DMS79 (cell line): ENCODE measurements at regions not wholly inside any gene's neighbourhood (a gene's known extent, or its start where the extent isn't known, plus 50 kb on each side); places are given as distances from the start of the nearest gene placed in this dataset.

Experiments used
- DNase-seq: peaks from one replicate; lab custom pipeline; 2025; lab: John Stamatoyannopoulos, UW

DNA sequence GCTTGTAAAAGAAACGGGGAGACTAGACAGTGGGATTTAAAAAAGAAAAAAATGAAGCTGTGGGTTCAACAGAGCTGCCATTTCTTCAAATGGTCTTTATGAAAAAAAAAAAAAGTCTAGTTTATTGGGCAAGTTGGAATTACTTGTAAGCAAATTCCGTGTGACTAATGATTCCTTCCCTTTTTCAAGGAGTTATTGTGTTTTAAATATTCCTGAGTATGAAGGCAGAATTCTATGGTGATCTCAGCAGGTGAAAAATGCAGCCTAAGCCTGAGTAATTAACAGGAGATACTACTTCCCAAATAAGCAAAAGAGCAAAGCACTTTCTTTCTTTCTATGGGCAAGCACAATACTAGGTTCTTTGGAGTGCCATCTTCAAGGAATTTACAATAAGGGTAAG is 481.9 kb downstream of the ZNF608 start:
- DNase-seq, result no peak

GRCh38 chr5:124263680-124264491 is 482.6 kb downstream of the ZNF608 start:
- peak; percentile 88 for DNase-seq

DNA sequence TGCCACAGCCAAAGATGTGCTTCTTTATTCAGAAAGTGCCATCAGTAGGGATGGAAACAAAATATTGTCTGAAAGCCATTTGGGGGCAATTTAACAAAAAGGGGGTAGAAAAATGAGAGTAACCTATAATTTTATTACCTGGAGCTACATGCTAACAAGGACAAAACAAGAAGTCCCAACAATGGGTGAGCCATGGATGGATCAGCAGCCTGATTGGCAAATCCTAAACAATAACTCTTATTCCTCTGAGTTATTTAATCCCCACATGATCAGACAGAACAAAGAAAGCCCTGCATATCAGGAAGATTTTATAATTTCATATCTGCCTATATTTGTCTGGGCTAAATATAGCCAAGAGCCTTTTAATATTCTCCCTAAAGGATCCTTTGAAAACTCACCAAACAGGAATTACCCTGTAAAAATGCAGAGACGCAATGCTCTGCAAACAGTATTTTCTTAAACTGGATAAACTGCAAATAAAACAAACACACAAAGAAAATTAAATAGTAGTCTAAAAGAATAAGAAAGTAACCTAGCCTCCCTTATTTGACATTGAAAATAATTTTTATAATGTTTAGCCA is 483.4 kb downstream of the ZNF608 start:
- peak; percentile 12 for DNase-seq

GRCh38 chr5:124262470-124262869 is 484.0 kb downstream of the ZNF608 start:
- no peak for DNase-seq

DNA sequence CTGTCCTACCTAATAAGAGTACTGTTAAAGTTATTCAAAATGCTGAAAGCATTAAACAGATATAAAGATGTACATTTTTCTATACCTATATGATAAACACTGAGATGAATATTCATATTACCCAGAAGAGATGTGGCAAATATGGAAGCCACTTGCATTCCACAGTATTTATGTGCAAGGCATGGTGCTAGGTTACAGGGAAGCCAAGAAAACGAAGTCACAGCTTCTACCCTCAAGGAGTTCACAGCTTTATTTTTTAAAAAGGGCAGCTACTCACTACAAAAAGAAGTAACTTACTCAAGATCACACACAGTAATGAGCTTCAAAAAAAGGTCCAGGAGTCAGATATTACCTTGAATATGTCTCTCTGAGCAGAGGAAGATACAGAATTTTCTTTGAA is 484.6 kb downstream of the ZNF608 start:
- no peak for DNase-seq

DNA sequence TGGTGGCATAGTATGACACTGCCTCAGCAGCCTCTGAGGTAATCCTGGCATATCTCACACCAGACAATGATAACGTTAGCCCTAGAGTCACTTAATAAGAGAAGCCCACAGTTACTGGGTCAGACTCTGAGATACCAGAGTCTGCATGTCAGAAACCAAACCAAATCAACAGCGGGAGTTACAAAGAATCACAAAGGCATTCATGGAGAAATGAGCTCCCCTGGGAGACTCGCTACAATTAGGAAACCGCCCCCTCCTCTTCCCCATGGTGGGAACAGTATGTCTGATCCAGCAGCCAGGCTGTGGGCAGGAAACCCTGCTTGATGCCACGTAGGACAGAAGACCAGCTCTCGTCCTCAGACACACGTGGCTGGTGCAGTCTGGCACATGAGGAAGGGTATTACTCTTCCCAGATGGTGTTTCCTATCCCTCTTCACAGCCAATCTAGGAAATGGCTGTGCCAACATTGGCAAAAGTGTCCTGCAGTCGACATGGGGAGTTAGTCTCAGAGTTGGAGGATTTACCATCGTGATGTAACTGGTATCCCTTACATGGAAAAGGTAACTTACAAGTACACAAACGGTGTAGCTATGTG is 485.4 kb downstream of the ZNF608 start:
- no peak for DNase-seq

- no peak for DNase-seq
Measured at GRCh38 chr5:124259017-124259416, 487.4 kb downstream of the ZNF608 start.

GRCh38 chr5:124257048-124257447 is 489.4 kb downstream of the ZNF608 start:
- DNase-seq, result no peak

DNA sequence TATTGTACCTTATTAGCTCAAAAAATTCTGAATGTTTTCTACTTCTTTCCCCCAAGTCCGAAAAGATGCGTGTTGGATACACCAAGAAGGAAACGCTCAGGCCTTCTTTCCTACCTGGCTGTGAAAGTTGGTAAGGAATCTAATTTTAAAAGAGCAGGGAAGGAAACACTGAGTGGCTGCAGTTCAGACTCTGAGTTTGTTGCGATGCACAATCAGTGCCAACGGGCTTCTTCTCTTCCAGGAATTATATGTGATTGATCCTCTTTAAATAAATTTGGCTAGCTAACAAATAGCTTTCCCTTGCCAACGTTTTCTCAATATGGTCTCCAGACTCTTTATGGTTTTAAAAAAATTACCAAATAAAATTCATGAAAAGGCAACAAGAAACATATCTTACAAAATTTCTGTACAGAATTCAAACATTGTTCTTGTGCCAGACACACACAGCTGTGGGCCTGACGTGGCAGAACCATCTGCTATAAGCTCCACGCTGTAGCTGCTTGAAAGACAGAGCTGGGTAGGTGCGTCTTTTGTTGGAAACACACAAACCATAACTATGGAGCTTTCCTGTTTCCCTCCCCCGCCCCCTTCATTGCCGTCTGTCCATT is 493.1 kb downstream of the ZNF608 start:
- DNase-seq, result no peak

DNA sequence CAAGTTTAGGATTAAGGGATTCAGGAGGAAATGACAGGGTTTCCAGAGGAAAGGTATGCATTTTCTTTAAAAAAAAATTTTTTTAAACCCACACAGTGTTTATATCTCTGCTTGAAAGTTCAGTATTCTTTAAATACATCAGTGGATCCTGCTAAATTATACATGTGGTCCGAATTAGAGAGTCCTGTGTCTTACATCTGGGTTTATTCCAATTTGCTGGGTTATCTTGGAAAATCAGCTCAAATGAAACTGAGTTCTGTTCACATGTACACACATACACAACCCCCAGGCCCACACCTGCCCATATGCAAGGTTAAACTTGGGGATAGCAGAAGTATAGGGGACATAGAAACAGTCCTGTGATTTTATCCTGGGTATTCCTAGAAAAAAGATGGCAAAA is 493.7 kb downstream of the ZNF608 start:
- no peak for DNase-seq

GRCh38 chr5:124252191-124252638 is 494.2 kb downstream of the ZNF608 start:
- no peak for DNase-seq

GRCh38 chr5:124245276-124245675 is 501.2 kb downstream of the ZNF608 start:
- no peak for DNase-seq

DNA sequence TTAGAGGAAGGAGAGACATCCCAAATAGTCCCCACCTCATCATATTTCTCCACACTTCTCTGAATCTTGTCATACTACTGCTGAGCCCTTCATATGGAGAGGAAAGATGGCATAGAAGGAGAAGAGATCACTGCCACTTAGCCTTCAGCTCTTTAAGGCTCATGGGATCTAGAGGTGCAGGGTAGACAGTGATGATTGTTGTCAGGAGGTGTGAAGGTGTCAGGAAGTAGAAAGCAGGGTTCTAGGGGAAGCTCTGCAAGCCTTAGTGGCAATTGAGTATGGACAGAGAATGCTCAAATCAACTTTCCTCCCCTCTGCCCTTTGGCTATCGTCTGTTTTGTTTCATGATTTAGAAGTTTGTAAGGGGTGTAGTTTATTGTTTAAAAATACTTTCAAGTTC is 505.7 kb downstream of the ZNF608 start:
- DNase-seq, result no peak

DNA sequence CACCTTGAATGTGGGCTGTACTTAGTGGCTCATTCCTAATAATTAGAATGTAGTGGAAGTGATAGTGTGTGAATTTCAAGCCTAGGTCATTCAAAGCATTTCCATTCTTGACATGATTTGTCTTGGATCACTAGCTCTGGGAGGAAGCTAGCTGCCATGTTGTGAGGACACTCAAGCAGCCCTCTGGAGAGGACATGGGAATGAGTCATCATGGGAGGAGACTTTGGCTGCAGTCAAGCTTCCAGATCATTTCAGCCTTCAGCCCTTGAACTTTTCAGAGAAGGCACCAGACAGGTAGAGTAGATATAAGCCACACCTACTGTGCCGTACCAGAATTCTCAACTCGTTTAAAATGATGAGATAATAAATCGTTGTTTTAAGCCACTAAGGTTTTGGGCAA is 506.9 kb downstream of the ZNF608 start:
- no peak for DNase-seq

- no peak for DNase-seq
Measured at GRCh38 chr5:124238350-124238749, 508.1 kb downstream of the ZNF608 start.

DNA sequence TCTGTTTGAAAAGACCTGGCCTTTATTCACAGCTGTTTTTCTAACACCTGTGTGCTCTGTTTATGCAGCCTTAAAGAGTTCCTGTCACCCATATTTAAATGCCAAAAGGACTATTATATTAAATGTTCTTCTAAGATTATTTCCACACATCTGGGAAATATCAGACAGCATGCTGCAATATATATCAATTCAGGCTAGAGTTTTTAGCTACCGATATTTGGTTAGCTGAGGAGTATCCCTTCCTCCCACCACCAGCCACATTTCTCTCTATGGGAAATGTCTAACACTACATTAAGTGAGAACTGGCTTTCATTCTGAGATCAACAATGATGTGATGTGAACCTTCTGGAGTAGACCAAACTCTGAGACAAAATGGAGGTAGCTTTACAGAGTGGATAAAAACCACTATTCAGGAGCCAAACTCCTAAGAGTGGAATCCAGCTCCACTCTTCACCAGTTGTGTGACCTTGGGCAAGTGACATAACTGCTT is 509.2 kb downstream of the ZNF608 start:
- no peak for DNase-seq

- no peak for DNase-seq
Measured at GRCh38 chr5:124236361-124237205, 509.9 kb downstream of the ZNF608 start.

DNA sequence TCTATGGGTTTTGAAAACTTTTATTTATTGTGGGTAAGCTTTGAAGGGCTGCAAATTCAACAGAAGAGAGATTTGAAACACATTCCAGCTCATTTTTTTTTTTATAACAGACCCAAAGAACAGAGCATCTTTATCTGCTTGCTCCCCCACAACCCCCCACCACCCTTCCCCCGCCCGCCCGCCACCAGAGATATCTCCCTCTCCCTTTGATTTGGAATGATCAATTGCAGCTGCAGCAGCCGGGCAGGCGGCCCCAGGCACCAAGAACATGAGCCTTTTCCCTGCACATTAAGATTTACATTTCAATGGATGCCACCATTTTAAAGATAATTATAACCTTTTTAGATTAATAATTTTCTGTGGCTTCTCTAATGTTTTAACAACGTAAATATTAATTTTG is 510.9 kb downstream of the ZNF608 start:
- DNase-seq, result no peak

GRCh38 chr5:124234770-124235562 is 511.5 kb downstream of the ZNF608 start:
- no peak for DNase-seq

GRCh38 chr5:124234022-124234769 is 512.2 kb downstream of the ZNF608 start:
- no peak for DNase-seq
